ENCODE measurements at regions not wholly inside any gene's neighbourhood (a gene's known extent, or its start where the extent isn't known, plus 50 kb on each side); places are given as distances from the start of the nearest gene placed in this dataset.
"Not testable (repeated sequence)": the region's sequence is repeated elsewhere in the genome, so short reads cannot be mapped to it uniquely, and the experiment has no call there.

DNA sequence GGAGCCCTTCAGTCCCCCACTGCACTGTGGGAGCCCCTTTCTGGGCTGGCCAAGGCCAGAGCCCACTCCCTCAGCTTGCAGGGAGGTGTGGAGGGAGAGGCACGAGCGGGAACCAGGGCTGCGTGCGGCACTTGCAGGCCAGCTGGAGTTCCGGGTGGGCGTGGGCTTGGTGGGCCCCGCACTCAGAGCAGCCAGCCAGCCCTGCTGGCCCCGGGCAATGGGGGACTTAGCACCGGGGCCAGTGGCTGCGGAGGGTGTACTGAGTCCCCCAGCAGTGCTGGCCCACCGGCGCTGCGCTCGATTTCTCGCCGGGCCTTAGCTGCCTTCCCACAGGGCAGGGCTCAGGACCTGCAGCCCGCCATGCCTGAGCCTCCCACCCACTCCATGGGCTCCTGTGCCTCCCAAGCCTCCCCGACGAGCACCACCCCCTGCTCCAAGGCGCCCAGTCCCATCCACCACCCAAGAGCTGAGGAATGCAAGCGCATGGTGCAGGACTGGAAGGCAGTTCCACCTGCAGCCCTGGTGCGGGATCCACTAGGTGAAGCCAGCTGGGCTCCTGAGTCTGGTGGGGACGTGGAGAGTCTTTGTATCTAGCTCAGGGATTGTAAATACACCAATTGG is 776.2 kb downstream of the KCTD8 start:
- not testable (repeated sequence) for DNase-seq

GRCh38 chr4:43680421-43680820 is 768.2 kb downstream of the KCTD8 start:
- no peak for DNase-seq

- no peak for DNase-seq
Measured at GRCh38 chr4:43682551-43682950, 766.1 kb downstream of the KCTD8 start.

DNA sequence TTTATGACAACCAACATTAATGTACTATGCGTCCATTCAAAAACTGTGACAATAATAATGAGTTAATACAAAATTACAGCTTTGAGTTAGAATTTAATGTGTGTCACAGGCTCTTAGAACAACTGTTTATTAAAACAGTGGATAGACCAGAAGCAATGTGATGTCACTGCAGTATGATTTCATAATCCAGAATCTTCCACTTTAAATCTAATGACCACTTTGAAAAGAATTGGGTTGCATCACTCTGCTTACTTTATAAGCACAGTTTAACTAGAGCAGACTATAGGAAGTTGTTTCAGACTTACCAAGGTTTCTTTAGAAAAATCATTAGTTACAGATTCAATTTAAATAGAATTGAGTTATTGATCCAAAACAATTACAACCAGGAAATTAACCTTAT is 758.5 kb downstream of the KCTD8 start:
- DNase-seq = no peak

GRCh38 chr4:43693876-43694275 is 754.7 kb downstream of the KCTD8 start:
- no peak for DNase-seq

- DNase-seq = no peak
Measured at GRCh38 chr4:43709443-43709842, 739.2 kb downstream of the KCTD8 start.

DNA sequence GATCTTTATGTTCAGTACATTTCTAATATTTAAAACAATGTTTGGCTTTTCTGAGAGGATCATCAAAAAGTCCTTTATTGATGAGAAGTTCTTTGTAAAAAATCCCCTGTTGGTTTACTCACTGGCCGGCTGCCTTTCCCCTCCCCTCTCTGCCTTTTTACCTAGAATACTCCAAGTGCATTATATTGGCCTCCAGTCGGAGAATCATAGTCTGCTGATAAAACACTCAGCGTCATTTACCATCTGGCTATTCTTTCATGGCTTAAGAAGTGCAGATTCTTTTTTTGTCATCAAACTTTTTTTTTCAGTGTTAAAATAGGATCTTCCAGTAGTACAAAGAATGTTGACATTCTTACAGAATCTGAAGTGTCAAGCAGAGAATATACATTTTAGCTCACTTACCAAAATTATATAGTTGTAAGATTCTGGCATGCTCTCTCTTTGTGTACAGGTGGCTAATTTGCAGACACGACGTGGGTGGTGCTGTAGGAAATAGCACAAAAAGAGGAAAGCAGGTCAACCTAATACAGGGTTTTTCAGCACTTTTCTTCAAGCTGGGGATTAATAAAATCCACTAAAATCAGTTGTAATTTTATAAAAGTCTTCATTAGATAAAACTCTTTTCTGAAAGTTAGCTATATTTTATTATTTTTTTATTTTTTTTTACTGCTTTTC is 731.8 kb downstream of the KCTD8 start:
- no peak for DNase-seq

DNA sequence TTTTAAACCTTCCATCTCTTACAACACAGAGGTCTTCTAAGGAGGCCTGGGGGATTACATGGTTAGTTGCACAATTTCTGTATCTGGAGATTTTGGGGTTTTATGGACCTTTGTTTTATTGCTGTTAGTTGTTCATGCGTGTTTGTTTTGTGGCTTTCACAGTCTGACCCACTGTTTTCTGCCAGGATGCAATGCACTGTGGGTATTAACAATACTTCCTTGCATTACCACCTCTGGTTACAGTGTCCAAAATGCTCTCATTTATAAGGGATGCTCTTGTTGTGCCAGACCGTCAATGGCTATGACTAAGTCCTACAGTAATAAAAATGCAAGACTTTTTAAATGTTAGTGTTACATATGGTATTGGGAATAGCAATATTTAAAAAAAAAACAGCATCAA is 730.2 kb downstream of the KCTD8 start:
- no peak for DNase-seq

- no peak for DNase-seq
Measured at GRCh38 chr4:43732829-43733426, 715.7 kb downstream of the KCTD8 start.

DNA sequence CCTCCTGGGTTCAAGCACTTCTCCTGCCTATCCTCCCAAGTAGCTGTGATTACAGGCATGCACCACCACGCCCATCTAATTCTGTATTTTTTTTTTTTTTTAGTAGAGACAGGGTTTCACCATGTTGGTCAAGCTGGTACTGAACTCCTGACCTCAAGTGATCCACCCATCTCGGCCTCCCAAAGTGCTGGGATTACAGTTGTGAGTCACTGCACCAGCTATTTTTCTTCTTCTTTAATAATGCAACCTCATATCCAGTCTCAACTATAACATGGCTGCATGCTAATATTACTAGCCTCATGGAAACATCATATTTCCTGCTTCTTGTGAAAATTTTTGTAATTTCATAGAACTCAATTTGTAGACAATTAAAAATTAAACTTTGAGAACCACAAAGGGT is 706.5 kb downstream of the KCTD8 start:
- no peak for DNase-seq

GRCh38 chr4:43754566-43754965 is 694.0 kb downstream of the KCTD8 start:
- DNase-seq = no peak

DNA sequence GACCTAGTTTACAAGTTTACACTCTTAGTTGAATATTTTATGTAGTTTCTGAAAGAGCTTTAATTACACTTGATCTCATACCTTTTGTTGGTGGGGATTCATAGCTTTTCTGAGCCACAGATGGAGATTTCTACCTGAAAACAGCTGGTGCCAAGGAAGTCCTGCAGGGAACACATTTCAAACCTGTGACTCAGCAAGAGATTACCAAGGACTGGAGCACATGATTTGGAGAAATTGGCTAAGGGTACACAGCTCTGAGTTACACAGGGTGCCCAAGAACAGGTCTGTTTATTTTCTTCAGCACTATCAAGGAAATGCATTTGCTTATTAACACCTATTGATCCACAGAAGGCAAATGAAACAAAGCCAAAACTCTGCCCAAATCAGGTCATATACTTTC is 691.5 kb downstream of the KCTD8 start:
- DNase-seq = no peak

GRCh38 chr4:43758836-43759235 is 689.8 kb downstream of the KCTD8 start:
- no peak for DNase-seq

- DNase-seq = no peak
Measured at GRCh38 chr4:43763029-43763610, 685.5 kb downstream of the KCTD8 start.

DNA sequence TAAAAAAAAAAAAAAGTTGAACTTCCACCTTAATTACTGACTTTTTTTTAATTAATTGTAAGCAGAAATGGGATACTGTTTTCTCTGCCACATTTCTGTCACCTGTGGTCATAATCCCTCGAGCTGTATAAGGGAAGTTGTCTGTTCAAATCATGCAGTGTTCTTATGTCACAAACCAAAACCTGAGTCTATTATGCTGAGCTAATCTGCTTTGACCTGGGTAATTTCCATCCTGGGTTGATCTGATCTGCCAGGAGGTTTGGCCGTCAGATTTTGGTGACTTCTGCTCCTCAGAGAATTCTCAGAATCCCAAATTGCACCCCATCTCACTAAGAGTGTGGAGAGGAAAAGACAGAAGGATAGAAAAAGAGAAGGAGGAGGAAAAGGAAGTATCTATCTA is 683.1 kb downstream of the KCTD8 start:
- DNase-seq = no peak

DNA sequence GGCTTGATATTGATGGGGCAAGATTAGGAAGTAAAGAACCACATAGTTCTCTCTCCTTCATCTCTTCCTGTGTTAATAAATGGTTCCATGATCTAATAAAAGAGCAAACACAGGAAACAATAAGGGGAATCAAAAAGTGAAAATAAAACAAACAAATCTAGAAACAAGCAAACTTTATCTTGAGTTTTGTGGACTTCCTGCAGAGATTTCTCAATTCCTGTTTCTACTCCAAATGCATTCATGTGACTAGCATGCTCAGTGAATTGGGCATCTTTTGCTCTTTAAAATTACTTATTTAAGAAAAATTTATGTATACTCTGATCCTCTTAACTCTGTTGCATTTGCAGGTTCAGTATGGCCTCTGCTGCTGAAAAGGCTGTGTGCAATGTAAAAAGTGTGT is 682.0 kb downstream of the KCTD8 start:
- no peak for DNase-seq

- peak; percentile 34 for DNase-seq
Measured at GRCh38 chr4:43776371-43776770, 672.2 kb downstream of the KCTD8 start.

DNA sequence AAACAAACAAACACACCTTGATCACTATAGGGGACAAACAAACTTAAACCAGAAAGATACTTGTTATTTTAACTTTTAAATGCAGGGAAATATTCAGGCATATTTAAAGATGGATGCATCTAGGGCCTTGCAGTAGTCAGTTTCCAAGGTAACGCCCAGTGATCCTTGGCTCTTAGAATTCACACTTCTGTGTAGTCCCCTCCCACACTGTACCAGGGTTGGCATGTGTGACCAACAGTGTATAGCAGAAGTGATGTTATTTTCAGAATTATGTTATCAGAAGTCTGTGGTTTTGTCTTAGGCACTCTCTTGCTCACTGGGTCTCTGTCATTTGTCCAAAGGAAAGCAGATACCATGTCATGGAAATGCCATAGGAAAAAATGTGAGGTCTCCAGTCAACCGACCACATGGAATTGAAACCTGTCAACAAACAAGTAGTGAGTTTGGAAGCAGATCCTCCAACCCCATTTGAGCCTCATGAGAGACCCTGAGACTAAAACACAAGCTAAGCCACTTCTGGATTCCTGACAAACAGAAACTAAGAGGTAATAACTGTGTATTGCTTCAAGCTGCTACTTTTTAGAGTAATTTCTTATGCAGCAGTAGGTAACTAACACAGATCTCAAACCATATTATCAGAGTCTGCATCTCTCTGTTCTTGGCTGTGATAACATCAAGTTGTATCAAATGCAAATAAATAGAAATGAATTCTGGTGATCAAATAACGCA is 670.3 kb downstream of the KCTD8 start:
- DNase-seq = no peak

- no peak for DNase-seq
Measured at GRCh38 chr4:43781125-43781524, 667.5 kb downstream of the KCTD8 start.

DNA sequence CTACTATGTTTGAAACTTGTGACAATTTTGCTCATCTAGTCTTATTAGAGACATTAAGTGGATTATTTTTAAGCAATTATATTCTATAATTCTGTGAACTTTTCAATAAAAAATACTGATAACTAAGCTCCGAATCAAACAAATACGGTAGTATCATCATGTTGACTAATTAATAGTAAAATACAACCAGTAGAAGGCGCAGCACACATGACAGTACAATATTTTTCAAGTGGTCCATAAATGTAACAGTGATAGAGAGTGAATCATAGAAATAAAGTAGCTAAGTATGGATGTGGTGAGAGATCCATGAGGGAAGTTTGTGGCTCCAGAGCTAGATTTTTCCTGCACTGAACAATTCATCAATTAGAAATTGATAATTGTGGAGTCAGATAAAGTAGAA is 666.2 kb downstream of the KCTD8 start:
- peak; percentile 38 for DNase-seq

DNA sequence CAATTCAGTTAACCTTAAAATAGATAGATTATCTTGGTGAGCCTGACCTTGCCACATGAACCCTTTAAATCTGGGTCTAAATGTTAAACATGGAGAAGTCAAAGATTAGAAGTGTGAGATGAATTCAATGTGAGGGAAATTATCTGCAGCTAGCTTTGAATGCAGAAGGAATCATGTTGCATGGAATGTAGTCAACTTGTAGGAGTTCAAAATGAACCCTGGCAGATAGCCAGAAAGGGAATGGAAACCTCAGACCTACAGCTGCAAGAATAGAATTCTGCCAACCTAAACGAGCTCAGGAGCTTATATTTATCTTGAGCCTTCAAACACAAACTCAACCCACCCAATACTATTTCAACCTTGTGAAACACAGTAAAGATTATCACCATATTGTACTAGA is 632.5 kb downstream of the KCTD8 start:
- DNase-seq = peak; percentile 3

DNA sequence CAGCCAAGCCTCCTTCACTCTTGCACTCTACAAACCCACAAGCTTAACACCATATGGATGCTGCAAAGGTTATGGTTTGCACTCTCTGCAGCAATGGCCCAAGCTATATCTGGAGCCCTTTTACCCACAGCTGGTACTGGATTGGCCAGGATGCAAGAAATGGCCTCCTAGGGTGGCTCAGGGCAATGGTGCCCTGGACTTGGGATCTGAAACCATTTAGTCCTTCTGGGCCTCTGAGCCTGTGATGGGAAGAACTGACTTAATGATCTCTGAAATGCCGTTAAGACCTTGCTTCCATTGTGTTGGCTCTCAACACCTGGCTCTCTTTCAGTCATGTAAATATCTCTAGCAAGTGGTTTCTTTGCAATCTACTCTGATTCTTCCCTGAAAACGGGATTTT is 626.0 kb downstream of the KCTD8 start:
- DNase-seq = no peak

- DNase-seq = no peak
Measured at GRCh38 chr4:43835869-43836268, 612.7 kb downstream of the KCTD8 start.

Data from dermis blood vessel endothelial cell (primary cell).